ENCODE measurements at regions not wholly inside any gene's neighbourhood (a gene's known extent, or its start where the extent isn't known, plus 50 kb on each side); places are given as distances from the start of the nearest gene placed in this dataset.
"Not testable (repeated sequence)": the region's sequence is repeated elsewhere in the genome, so short reads cannot be mapped to it uniquely, and the experiment has no call there.

DNA sequence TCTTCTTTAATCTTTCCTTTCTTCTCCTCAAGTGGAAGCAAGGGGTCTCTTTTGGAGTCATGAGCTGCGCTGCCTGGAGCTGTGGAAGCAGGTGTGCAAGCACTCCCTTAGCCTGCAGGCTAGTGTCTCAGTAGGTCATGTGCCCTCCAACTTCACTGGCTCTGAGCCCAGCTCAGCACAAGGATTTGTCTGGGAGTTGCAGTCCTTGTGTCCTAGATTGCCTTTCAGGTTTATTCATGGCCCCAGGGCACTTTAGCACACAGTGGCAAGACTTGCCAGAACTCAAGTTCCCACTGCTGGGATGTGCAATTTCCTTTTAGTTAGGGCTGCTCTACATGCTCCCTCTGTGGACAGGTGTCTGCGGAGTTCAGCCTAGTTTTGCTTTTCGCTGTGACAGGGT lies 211.7 kb downstream of the LIG4 start:
- no peak for DNase-seq (ENCODE audit: low read depth, low spot score)

DNA sequence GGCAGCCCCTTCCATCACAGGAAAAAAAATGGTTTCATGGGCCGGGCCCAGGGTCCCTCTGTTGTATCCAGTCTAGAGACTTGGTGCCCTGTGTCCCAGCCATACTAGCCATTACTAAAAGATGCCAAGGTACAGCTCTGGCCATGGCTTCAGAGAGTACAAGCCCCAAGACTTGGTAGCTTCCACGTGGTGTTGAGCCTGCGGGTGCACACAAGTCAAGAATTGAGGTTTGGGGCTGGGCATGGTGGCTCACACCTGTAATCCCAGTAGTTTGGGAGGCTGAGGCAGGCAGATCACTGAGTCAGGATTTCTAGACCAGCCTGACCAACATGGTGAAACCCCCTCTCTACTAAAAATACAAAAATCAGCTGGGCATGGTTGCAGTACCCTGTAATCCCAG lies 214.3 kb downstream of the LIG4 start:
- no peak for DNase-seq (ENCODE audit: low read depth, low spot score)

DNA sequence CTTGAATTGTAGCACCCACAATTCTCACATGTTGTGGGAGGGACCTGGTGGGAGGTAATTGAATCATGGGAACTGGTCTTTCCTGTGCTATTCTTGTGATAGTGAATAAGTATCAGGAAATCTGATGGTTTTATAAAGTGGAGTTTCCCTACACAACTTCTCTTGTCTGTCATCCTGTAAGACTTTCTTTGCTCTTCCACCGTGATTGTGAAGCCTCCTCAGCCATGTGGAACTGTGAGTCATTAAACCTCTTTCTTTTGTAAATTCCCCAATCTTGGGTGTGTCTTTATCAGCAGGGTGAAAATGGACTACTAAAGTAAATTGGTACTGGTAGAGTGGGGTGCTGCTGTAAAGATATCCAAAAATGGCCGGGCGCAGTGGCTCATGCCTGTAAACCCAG lies 215.6 kb downstream of the LIG4 start:
- no peak for DNase-seq (ENCODE audit: low read depth, low spot score)

DNA sequence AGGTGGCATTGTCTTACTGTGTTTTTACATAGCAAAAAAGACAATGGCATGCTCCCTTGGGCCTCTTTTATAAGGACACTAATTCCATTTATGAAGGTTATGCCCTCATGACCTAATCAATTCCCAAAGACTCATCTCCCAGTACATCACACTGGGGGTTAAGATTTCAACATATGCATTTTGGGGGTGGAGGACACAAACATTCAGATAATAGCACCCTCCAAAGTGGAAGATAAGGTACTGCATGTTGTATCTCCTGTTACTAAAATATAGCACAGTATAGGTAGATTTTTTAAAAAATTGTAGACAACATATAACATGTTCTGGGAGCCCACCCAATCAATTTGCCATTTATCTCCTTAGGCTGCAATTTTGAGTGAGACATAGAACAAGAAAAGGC lies 221.2 kb downstream of the LIG4 start:
- no peak for DNase-seq (ENCODE audit: low read depth, low spot score)

- no peak for DNase-seq (ENCODE audit: low read depth, low spot score)
Observed at GRCh38 chr13:107993239-107993949, 221.9 kb downstream of the LIG4 start.

- DNase-seq (ENCODE audit: low read depth, low spot score), result no peak
Observed at GRCh38 chr13:107992542-107992941, 222.8 kb downstream of the LIG4 start.

DNA sequence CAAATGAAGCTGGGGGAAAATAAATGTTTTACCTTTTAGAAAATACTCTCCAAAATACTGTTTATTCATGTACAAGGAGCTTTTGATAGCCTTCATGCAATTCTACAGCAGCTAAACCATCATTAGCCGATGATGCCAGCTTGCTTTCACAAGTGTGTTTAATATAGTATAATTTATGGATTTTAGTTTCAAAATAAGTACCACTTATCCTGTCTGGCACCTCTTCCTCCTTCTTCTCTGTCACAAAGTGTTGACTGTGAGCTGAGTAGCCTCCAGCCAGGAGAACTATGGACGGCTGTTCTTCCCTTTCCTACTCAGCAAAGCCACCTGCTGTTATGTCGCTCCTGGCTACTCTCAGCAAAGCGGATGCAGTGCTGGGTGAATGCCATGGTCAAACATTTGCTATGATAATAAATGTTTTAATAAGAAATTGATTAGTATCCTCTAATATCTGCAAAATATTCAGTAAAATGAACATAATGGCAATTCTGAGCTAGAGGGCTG lies 238.2 kb downstream of the LIG4 start:
- DNase-seq (ENCODE audit: low read depth, low spot score), result no peak

GRCh38 chr13:107976628-107977027 lies 238.7 kb downstream of the LIG4 start:
- DNase-seq (ENCODE audit: low read depth, low spot score), result no peak

GRCh38 chr13:107974409-107974808 lies 240.9 kb downstream of the LIG4 start:
- DNase-seq (ENCODE audit: low read depth, low spot score), result no peak

GRCh38 chr13:107969546-107969945 lies 245.8 kb downstream of the LIG4 start:
- no peak for DNase-seq (ENCODE audit: low read depth, low spot score)

- DNase-seq (ENCODE audit: low read depth, low spot score), result no peak
Observed at GRCh38 chr13:107968470-107968869, 246.9 kb downstream of the LIG4 start.

GRCh38 chr13:107964395-107964794 lies 250.9 kb downstream of the LIG4 start:
- DNase-seq (ENCODE audit: low read depth, low spot score), result no peak

- no peak for DNase-seq (ENCODE audit: low read depth, low spot score)
Observed at GRCh38 chr13:107961849-107962608, 253.3 kb downstream of the LIG4 start.

DNA sequence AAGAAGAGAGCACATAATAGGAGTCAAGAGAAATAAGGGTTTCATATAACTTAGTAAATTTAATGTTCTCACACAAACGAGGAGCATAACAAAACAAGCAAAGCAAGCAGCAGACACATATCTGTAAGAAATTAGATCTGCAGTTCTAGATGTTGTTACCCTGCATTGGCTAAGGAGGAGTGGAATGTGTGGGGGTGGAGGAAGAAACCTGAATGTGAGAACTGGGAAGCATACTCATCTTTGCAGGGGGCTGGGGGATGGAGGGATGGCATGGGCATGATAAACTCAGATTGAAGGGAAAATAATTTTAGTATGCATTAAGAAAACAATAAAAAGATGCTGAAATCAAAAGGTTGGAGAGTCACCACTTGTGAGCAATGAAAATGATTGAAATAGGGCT lies 255.0 kb downstream of the LIG4 start:
- DNase-seq (ENCODE audit: low read depth, low spot score), result no peak

GRCh38 chr13:107956889-107957288 lies 258.4 kb downstream of the LIG4 start:
- DNase-seq (ENCODE audit: low read depth, low spot score), result no peak

GRCh38 chr13:107942030-107942617 lies 273.2 kb downstream of the LIG4 start:
- DNase-seq (ENCODE audit: low read depth, low spot score), result no peak

- no peak for DNase-seq (ENCODE audit: low read depth, low spot score)
Observed at GRCh38 chr13:107941345-107942029, 273.8 kb downstream of the LIG4 start.

DNA sequence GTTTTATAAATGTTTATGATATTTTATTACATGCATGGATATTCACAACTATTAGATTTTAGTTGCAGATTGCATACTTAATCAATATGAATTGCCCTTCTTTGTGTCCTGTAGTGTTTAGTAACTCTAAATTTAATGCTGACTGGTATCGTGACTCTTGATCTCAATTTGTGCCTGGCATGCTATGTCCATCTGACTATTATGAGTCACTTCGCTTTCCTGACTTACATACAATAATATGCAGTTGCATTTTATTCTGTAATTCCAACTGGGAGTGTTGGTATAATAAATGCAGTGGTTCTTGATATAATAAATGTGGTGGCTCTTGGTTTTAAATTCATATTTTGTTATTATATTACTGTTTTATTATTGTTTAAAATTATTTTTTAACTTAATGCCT lies 277.5 kb downstream of the LIG4 start:
- no peak for DNase-seq (ENCODE audit: low read depth, low spot score)

GRCh38 chr13:107931056-107931455 lies 284.3 kb downstream of the LIG4 start:
- DNase-seq (ENCODE audit: low read depth, low spot score), result no peak

DNA sequence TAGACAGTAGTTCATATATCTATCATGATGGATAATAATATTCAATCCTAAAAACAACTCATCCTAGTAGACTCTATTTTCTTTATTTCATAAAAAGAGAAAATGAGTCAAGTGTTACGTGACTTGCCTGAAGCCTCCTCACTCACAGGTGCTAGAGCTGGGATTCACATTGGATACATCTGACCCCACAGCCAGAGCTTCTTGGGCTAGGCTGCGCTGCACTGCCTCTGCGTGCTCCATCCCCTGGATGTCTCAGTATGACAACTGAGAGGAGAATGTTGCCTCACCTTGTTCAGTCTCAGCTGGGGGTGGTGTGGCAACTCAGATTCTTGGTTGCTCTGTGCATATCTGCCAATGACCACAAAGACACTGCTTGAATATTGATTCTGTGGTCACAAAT lies 286.6 kb downstream of the LIG4 start:
- no peak for DNase-seq (ENCODE audit: low read depth, low spot score)

- DNase-seq (ENCODE audit: low read depth, low spot score), result no peak
Observed at GRCh38 chr13:107927557-107927956, 287.8 kb downstream of the LIG4 start.

- DNase-seq (ENCODE audit: low read depth, low spot score), result not testable (repeated sequence)
Observed at GRCh38 chr13:107926515-107926914, 288.8 kb downstream of the LIG4 start.

All from activated CD4-positive, CD25-positive, alpha-beta regulatory T cell treated with anti-CD3 and anti-CD28 coated beads, Interleukin-2, amount 50 U/mL, for 16 hours (primary cell).